ENCODE measurements at regions not wholly inside any gene's neighbourhood (a gene's known extent, or its start where the extent isn't known, plus 50 kb on each side); places are given as distances from the start of the nearest gene placed in this dataset.

DNA sequence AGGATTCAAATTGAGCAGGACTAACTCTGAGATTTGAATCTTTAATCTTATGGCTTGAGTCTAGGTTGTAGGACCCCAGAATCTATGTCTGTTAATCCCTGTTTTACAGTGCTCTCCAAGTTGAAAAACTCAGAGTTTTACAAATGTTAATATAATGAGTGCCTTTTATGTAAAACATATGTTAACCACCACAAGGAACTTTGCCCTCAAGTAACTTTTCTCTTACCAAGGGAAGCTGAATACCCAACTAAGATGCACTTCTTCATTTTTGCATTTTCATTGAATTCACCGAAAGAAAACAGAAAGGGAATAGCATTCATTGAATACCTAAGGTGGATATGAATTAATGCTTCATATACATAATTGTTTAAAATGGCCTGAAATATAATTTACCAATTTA is 338.1 kb downstream of the RPRM start:
- Mint-ChIP-seq H3K4me3 (no peak overlapping the region), H3K27ac (no peak overlapping the region), H3K4me1 (no peaks in the 10 kb centered on the region), H3K27me3 (ENCODE audit: insufficient read depth, low read depth) (no peaks in the 10 kb centered on the region), H3K9me3 (no peaks in the 10 kb centered on the region), H3K36me3 (no peaks in the 10 kb centered on the region)
- H3K79me2 ChIP-seq (ENCODE audit: low read depth), result no peaks in the 10 kb centered on the region
- no peak overlapping the region for H3K4me2 ChIP-seq
- H3K27ac ChIP-seq, result no peak overlapping the region
- no peak for DNase-seq (ENCODE audit: low spot score)
- no peak overlapping the region for H2AFZ ChIP-seq (replicated peaks)
- no peaks in the 10 kb centered on the region for H3K36me3 ChIP-seq
- H3K9ac ChIP-seq, result no peak overlapping the region
- H3K4me3 ChIP-seq, result no peak overlapping the region
- no peaks in the 10 kb centered on the region for H3K4me1 ChIP-seq
- no peaks in the 10 kb centered on the region for H3K27me3 ChIP-seq
- no peaks in the 10 kb centered on the region for H4K20me1 ChIP-seq (ENCODE audit: low read depth)
- no peaks in the 10 kb centered on the region for H3F3A ChIP-seq (ENCODE audit: low read depth)
- TF ChIP-seq, protein P1, sequence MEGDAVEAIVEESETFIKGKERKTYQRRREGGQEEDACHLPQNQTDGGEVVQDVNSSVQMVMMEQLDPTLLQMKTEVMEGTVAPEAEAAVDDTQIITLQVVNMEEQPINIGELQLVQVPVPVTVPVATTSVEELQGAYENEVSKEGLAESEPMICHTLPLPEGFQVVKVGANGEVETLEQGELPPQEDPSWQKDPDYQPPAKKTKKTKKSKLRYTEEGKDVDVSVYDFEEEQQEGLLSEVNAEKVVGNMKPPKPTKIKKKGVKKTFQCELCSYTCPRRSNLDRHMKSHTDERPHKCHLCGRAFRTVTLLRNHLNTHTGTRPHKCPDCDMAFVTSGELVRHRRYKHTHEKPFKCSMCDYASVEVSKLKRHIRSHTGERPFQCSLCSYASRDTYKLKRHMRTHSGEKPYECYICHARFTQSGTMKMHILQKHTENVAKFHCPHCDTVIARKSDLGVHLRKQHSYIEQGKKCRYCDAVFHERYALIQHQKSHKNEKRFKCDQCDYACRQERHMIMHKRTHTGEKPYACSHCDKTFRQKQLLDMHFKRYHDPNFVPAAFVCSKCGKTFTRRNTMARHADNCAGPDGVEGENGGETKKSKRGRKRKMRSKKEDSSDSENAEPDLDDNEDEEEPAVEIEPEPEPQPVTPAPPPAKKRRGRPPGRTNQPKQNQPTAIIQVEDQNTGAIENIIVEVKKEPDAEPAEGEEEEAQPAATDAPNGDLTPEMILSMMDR (IDR thresholded peaks at IDR 0.05), result no peak
- no peak for TF ChIP-seq EZH2phosphoT487 (IDR thresholded peaks at IDR 0.05)
- no peak for TF ChIP-seq EZH2 (IDR thresholded peaks at IDR 0.05)
- no peaks in the 10 kb centered on the region for H3K9me3 ChIP-seq (ENCODE audit: low read depth)

GRCh38 chr2:153138651-153139375 is 339.7 kb downstream of the RPRM start:
- H3K36me3 Mint-ChIP-seq, result no peaks in the 10 kb centered on the region
- H3K4me3 Mint-ChIP-seq, result no peak overlapping the region
- Histone ChIP-seq H3K9ac (no peak overlapping the region), H3K4me2 (no peak overlapping the region), H3F3A (ENCODE audit: low read depth) (no peaks in the 10 kb centered on the region), H3K4me1 (no peaks in the 10 kb centered on the region), H3K36me3 (no peaks in the 10 kb centered on the region), H3K4me3 (no peak overlapping the region), H3K27ac (no peak overlapping the region), H3K27me3 (no peaks in the 10 kb centered on the region), H3K9me3 (ENCODE audit: low read depth) (no peaks in the 10 kb centered on the region), H4K20me1 (ENCODE audit: low read depth) (no peaks in the 10 kb centered on the region), H2AFZ (replicated peaks) (no peak overlapping the region), H3K79me2 (ENCODE audit: low read depth) (no peaks in the 10 kb centered on the region)
- H3K4me1 Mint-ChIP-seq, result peaks cover 3% of the 10 kb centered on the region
- H3K9me3 Mint-ChIP-seq, result no peaks in the 10 kb centered on the region
- TF ChIP-seq EZH2 (IDR thresholded peaks at IDR 0.05), result no peak
- TF ChIP-seq EZH2phosphoT487 (IDR thresholded peaks at IDR 0.05), result no peak
- TF ChIP-seq, protein P1 (IDR thresholded peaks at IDR 0.05), result no peak
- H3K27me3 Mint-ChIP-seq (ENCODE audit: insufficient read depth, low read depth), result no peaks in the 10 kb centered on the region
- H3K27ac Mint-ChIP-seq, result no peak overlapping the region
- DNase-seq (ENCODE audit: low spot score), result no peak

- no peaks in the 10 kb centered on the region for H3K9me3 ChIP-seq (ENCODE audit: low read depth)
- no peaks in the 10 kb centered on the region for H3K9me3 Mint-ChIP-seq
- no peaks in the 10 kb centered on the region for H3K36me3 ChIP-seq
- no peaks in the 10 kb centered on the region for H3K79me2 ChIP-seq (ENCODE audit: low read depth)
- no peaks in the 10 kb centered on the region for H4K20me1 ChIP-seq (ENCODE audit: low read depth)
- H3K27me3 Mint-ChIP-seq (ENCODE audit: insufficient read depth, low read depth), result no peaks in the 10 kb centered on the region
- no peak overlapping the region for H3K27ac Mint-ChIP-seq
- peaks cover 7% of the 10 kb centered on the region for H3K4me1 ChIP-seq
- no peak overlapping the region for H3K27ac ChIP-seq
- no peak overlapping the region for H3K4me3 ChIP-seq
- no peak overlapping the region for H3K4me2 ChIP-seq
- H3K4me3 Mint-ChIP-seq, result no peak overlapping the region
- TF ChIP-seq EZH2phosphoT487 (IDR thresholded peaks at IDR 0.05) (no peak), EZH2 (IDR thresholded peaks at IDR 0.05) (no peak)
- TF ChIP-seq, protein P1 (IDR thresholded peaks at IDR 0.05), result no peak
- H3K36me3 Mint-ChIP-seq, result no peaks in the 10 kb centered on the region
- no peak for DNase-seq (ENCODE audit: low spot score)
- H2AFZ ChIP-seq (replicated peaks), result no peak overlapping the region
- H3K9ac ChIP-seq, result no peak overlapping the region
- peaks cover 6% of the 10 kb centered on the region for H3F3A ChIP-seq (ENCODE audit: low read depth)
- H3K4me1 Mint-ChIP-seq, result peaks cover 10% of the 10 kb centered on the region
- no peaks in the 10 kb centered on the region for H3K27me3 ChIP-seq
Measured at GRCh38 chr2:153136216-153136615, 342.3 kb downstream of the RPRM start.
